Keratinocyte (primary cell): ENCODE measurements at regions not wholly inside any gene's neighbourhood (a gene's known extent, or its start where the extent isn't known, plus 50 kb on each side); places are given as distances from the start of the nearest gene placed in this dataset.

Experiments used
- CTCF ChIP-seq, 3 experiments: IDR thresholded peaks in 1 of 3; conservative IDR thresholded peaks in 1 of 3; optimal IDR thresholded peaks in 1 of 3; 2 replicates in 2 of 3; 3 replicates in 1 of 3; pipeline versions ENCODE3 to v1.5.1; 2011; ENCODE audit warnings: low read length in 3 of 3, mild to moderate bottlenecking in 3 of 3, moderate library complexity in 2 of 3, control low read depth in 1 of 3, inconsistent platforms in 1 of 3; ENCODE audit not compliant: insufficient read depth in 2 of 3; ENCODE audit errors: extremely low read depth in 1 of 3
- EZH2 ChIP-seq: IDR thresholded peaks from one replicate; pipeline ENCODE4 v1.6.1; 2012; ENCODE audit warnings: inconsistent platforms, mild to moderate bottlenecking, low read length, moderate library complexity

- TF ChIP-seq CTCF (optimal IDR thresholded peaks at IDR 0.05 in 1 of 3, IDR thresholded peaks at IDR 0.05 in 1 of 3, conservative IDR thresholded peaks at IDR 0.05 in 1 of 3; ENCODE audit: extremely low read depth in 1 of 3, insufficient read depth in 2 of 3, low read length in 3 of 3): no peak
- TF ChIP-seq EZH2: no peak
These were observed 145.7 kb downstream of the AHR start for GRCh38 chr7:17444151-17444550.
